HG02678 (cell line): ENCODE measurements at regions not wholly inside any gene's neighbourhood (a gene's known extent, or its start where the extent isn't known, plus 50 kb on each side); places are given as distances from the start of the nearest gene placed in this dataset.
"Not testable (repeated sequence)": the region's sequence is repeated elsewhere in the genome, so short reads cannot be mapped to it uniquely, and the experiment has no call there.

ENCODE experiments used
- ATAC-seq: cut with Tn5 transposase; IDR thresholded peaks from one replicate; pipeline ENCODE4 v1.9.1; 2021; ENCODE audit warnings: mild to moderate bottlenecking, moderate library complexity; ENCODE audit not compliant: unreplicated experiment

GRCh38 chr4:160286051-160286450 lies 1183.2 kb downstream of the RAPGEF2 start:
- no peak for ATAC-seq

DNA sequence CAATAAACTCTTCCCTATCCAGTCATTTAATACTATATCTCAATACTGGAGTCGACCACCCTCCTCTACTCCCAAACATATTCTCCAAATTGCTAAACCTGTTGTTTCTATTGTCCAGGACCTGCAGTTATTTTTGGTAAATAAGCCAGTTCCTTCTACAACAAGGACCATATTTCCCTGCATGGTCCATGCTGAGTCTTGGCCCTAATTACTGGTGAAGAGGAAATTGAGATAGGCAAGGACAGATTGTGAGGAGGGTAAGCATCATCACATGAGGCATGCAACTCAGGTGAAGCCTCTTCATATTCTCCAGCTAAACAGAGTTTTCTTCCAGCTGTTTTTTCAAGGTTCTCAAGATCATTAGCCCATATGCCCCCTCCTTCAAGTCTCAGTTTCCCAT lies 1193.6 kb downstream of the RAPGEF2 start:
- ATAC-seq: no peak

DNA sequence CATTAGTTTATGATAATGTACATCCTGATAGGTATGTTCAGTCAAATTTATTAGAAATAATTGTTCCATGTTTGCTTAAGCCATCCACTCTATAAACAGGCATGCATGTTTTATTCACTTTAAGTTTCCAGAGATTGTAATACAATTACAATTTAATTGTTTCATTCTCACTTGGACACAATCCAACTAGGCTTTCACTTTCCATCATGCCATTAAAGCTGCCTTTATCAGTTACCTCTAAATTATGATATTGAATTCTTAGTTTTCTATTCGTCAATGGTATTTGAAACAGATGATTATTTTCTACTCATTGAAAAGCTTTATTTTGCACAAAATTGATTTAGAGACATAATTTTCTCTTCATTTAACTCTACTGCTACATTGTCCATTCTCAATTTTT lies 1196.3 kb downstream of the RAPGEF2 start:
- no peak for ATAC-seq

GRCh38 chr4:160299608-160300007 lies 1196.7 kb downstream of the RAPGEF2 start:
- no peak for ATAC-seq

DNA sequence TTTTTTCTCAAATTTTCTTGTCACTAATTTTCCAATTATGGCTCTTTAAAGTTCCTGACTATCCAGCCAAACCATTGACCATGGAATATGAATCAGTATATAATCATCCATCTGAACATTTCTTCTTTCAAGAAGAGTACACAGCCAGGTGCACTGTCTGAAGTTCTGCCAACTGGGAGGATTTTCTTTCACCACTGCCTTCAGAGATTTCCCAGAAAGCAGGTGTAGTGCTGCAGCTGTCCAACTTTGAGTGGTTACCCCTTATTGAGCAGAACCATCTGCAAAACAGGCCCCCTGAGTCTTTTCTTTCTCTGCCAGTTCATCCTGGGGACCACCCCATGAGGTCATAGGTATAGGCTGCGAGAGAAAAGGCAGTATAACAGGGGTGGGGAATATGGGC lies 1213.2 kb downstream of the RAPGEF2 start:
- ATAC-seq: no peak

DNA sequence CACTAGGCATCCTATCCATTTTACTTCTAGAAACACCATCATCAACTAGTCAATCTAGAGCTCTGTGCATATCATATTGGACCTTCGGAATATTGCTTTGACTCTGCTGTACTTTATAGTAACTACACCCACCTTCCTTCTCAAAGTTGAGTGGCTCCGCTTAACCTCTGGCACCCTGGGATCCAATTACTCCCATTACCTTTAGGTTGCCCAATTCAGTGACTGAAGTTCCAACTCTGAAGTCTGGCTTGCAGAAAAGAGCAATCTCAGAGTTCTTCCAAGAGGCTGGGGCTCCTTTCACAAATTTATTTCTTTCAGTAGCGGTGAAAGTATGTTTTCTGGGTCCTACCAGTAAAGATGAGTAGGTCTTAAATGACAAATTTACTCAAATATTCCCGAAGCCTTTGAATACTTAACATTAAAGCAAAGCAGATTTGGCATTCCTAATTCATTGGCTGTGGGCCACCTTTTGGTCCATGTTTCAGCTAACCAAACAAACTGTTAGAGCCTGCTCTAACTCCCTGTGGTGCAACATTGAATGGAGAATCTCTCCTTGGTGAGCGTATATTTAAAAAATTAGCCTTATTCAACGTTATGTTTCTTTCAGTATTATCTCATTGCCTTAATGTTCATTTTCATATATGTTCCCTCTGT lies 1215.8 kb downstream of the RAPGEF2 start:
- no peak for ATAC-seq

DNA sequence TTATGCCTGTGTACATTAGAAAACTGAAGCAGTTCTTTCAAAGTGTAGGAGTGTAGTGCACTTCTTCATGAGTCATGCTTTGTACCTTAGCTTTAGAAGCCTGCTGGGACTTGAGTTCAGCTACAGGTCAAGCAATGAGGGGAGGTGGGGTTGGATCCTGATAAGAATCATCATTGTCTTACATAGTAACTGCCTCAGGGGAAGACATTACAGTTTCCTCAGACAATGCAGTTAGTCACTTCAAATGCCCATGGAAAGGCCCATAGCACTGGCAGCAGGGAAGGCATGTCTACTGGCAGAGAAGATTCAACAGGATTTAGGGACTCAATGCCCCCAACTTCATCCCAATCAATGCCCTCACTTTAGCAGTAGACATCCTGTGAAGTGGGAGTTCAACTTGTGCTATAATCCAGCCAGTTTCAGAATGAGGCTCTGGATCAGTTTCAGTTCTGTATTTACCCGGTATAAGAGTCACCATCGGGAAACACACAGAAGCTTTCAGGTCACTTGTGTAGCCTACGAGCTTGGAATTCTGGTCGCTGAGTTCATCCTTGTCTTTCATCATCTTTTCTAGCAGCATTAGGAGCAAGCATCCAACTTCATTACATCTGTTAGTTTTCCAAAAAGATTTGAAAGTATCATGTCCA lies 1216.5 kb downstream of the RAPGEF2 start:
- no peak for ATAC-seq

GRCh38 chr4:160319868-160320260 lies 1217.0 kb downstream of the RAPGEF2 start:
- ATAC-seq: no peak

- no peak for ATAC-seq
Measured at GRCh38 chr4:160326110-160326509, 1223.2 kb downstream of the RAPGEF2 start.

DNA sequence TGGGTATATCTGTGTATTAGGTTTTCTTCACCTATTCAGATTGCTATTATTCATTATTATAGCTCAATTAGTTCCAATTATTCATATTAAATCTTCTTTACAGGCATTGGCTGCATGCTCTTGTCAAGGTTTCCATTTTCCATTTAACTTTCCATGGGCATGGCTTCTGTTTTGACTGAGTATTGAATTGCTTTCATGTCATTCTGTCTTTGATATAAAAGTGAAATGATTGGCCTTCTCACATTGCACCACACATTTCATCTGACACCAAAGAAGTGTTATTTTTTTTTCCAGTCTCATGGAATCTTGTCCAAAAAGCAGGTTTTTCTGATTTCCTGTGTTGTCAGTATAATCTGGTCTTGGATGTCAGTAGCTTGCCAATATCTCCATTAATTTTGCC lies 1244.3 kb downstream of the RAPGEF2 start:
- no peak for ATAC-seq

- ATAC-seq: no peak
Measured at GRCh38 chr4:160350944-160351343, 1248.1 kb downstream of the RAPGEF2 start.

- ATAC-seq: no peak
Measured at GRCh38 chr4:160352637-160353036, 1249.8 kb downstream of the RAPGEF2 start.

- ATAC-seq: no peak
Measured at GRCh38 chr4:160353548-160353947, 1250.7 kb downstream of the RAPGEF2 start.

DNA sequence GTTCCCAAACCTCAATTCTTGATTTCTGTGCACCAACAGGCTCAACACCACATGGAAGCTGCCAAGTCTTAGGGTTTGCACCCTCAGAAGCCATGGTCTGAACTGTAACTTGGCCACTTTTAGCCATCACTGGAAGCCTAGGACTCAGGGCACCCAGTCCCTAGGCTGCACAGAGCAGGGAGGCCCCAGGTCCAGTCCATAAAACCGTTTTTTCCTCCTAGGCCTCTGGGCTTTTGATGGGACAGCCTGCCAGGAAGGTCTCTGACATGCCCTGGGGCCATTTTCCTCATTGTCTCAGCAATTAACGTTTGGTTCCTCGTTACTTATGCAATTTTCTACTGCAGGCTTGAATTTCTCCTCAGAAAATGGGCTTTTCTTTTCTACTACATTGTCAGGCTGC lies 1259.6 kb downstream of the RAPGEF2 start:
- ATAC-seq: no peak

- ATAC-seq: no peak
Measured at GRCh38 chr4:160364217-160364616, 1261.3 kb downstream of the RAPGEF2 start.

- ATAC-seq: not testable (repeated sequence)
Measured at GRCh38 chr4:160364665-160365064, 1261.8 kb downstream of the RAPGEF2 start.

DNA sequence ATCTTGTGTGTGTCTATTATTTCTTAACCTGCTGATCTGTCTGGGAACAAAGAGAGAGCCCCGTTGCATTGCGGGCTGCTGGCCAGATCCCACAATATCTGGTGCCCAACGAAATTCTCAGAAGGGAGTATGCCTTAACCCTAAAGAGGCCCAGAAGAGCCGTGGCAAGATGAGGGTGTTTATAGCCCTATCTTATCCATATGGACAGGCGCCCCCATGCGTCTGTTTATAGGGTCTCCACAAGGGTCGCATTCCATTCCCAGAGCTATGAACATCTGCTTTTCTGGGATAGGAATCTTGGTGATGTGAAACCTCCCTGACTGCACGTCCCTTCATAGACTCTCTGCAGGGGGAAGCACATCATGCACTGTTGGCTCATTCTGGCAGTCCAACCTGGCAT lies 1262.5 kb downstream of the RAPGEF2 start:
- ATAC-seq: not testable (repeated sequence)

DNA sequence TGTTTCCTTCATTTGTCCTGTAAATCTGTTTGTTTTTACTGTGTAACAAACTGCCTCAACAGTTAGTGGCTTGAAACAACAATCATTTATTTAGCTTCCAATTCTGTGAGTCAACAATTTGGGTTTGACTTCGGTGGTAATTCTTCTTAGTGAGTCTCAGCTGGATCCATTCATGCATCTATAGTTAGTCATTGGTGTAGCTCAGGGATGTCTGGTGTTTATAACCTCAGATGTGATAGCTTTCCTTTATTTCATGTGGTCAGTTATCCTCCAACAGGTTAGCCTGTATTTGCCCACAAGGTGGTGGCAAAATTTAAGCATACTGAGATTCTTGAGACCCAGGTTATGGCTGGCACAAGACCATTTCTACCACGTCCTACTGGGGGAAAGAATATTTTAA lies 1267.2 kb downstream of the RAPGEF2 start:
- ATAC-seq: no peak

- ATAC-seq: no peak
Measured at GRCh38 chr4:160371446-160371845, 1268.6 kb downstream of the RAPGEF2 start.

- ATAC-seq: no peak
Measured at GRCh38 chr4:160372390-160372789, 1269.5 kb downstream of the RAPGEF2 start.

- ATAC-seq: no peak
Measured at GRCh38 chr4:160373911-160374310, 1271.0 kb downstream of the RAPGEF2 start.

- no peak for ATAC-seq
Measured at GRCh38 chr4:160375772-160376452, 1273.0 kb downstream of the RAPGEF2 start.
